PC-9 (cell line): ENCODE measurements at regions not wholly inside any gene's neighbourhood (a gene's known extent, or its start where the extent isn't known, plus 50 kb on each side); places are given as distances from the start of the nearest gene placed in this dataset.

Experiments used
- EZH2 ChIP-seq: fragments of 200-600 bp; sonication (generic); IDR thresholded peaks from 2 replicates; pipeline ENCODE4 v1.8.0; 2017; ENCODE audit warnings: antibody characterized with exemption, low read depth
- TF ChIP-seq, protein P1 (sequence below): fragments of 200-600 bp; sonication (generic); conservative IDR thresholded peaks from 2 replicates; pipeline ENCODE4 v1.6.1; 2017; ENCODE audit warnings: mixed run types, antibody characterized with exemption, mild to moderate bottlenecking, moderate library complexity

GRCh38 chr9:108333530-108333983 is 522.2 kb downstream of the ACTL7B start:
- TF ChIP-seq, protein P1, sequence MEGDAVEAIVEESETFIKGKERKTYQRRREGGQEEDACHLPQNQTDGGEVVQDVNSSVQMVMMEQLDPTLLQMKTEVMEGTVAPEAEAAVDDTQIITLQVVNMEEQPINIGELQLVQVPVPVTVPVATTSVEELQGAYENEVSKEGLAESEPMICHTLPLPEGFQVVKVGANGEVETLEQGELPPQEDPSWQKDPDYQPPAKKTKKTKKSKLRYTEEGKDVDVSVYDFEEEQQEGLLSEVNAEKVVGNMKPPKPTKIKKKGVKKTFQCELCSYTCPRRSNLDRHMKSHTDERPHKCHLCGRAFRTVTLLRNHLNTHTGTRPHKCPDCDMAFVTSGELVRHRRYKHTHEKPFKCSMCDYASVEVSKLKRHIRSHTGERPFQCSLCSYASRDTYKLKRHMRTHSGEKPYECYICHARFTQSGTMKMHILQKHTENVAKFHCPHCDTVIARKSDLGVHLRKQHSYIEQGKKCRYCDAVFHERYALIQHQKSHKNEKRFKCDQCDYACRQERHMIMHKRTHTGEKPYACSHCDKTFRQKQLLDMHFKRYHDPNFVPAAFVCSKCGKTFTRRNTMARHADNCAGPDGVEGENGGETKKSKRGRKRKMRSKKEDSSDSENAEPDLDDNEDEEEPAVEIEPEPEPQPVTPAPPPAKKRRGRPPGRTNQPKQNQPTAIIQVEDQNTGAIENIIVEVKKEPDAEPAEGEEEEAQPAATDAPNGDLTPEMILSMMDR = no peak
- TF ChIP-seq EZH2 = no peak
